ENCODE measurements at regions not wholly inside any gene's neighbourhood (a gene's known extent, or its start where the extent isn't known, plus 50 kb on each side); places are given as distances from the start of the nearest gene placed in this dataset.
A peak's percentile ranks its signal among the peaks of the same experiment; 100 is the strongest.

DNA sequence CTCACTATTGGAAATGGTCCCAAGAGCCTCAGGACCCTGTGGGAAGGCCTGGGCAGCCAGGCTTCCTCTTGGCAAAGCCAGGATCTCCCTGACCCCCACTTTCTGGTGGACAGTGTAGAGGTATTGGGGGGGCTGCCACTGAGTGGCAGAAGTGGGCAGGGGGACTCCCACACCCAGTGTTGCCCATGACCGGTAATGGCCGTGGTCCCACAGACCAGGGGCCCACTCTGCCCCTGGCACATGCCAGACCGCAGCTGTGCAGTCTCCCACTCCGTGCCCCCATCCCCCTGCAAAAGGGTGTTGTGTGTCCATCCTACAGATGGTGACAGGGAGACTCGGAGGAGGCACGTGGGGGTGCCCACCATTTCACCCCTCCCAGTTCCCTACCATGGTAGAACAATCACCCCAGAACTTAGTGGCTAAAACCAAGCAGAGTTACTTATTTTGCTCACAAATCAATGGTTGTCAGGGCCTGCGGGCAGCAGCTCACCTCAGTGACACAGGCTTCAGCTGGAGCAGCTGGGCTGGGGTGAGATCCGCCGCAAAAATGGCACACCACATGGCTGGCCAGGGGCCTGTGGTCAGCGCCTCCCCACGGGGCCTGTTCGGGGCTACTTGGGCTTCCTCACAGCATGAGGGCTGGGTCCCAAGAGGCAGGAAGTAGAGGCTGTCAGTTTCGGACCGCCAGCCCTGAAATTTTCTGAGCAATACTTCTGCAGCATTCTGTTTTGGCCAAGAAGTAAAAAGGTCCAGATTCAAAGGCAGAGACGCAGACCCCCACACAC, 59.0 kb upstream of the ZNF469 start:
- no peak for ATAC-seq
- intact Hi-C loops (cut with micrococcal nuclease): no loop called here
- no peaks in the 10 kb centered on the region for H3K9me3 ChIP-seq (replicated peaks; ENCODE audit: control insufficient read depth, insufficient read depth, low read depth, low read length)
- H3K79me2 ChIP-seq (ENCODE audit: control insufficient read depth, insufficient read depth, low read length): no peaks in the 10 kb centered on the region
- no peak overlapping the region for H3K4me3 ChIP-seq
- no peak overlapping the region for H3K9ac ChIP-seq (ENCODE audit: insufficient read depth in 1 of 2, low read depth in 2 of 2, low read length in 2 of 2)
- 48% methylated on average over 15 of the region's 15 CpGs for WGBS (ENCODE audit: insufficient coverage, low coverage, missing lambda C conversion rate)
- no peak for TF ChIP-seq KLF1 (tag; IDR thresholded peaks at IDR 0.05)
- TF ChIP-seq MBD1 (CRISPR knock-in tag; IDR thresholded peaks at IDR 0.05): no peak
- TF ChIP-seq YY1 (IDR thresholded peaks at IDR 0.05; ENCODE audit: borderline replicate concordance in 1 of 3, control insufficient read depth in 1 of 3, extremely low read depth in 1 of 3, insufficient read depth in 3 of 3, insufficient read length in 1 of 3, insufficient replicate concordance in 2 of 3, low read depth in 1 of 3, low read length in 2 of 3): peak in 1 of 3 experiments; percentile 51
- ChIA-PET POLR2A (interaction anchor here (1.3 kb wide), 1 partner anchor 11 kb away, joined by 4 read pairs; no protein-coding TSS in a partner anchor), CTCF (ENCODE audit: low intra/inter-chr PET ratio) (no interaction called here)
- H3K27me3 ChIP-seq (ENCODE audit: control insufficient read depth in 2 of 2, insufficient read depth in 2 of 2, low read length in 2 of 2): no peaks in the 10 kb centered on the region
- H3K4me2 ChIP-seq (ENCODE audit: insufficient read depth, low read length): no peak overlapping the region
- H3K27ac ChIP-seq (ENCODE audit: extremely low read depth, low read depth, low read length): no peak overlapping the region
- H3K9me1 ChIP-seq (ENCODE audit: control insufficient read depth, insufficient read depth, low read length): no peaks in the 10 kb centered on the region
- in situ Hi-C loops (cut with MboI): no loop called here
- FAIRE-seq: no peak
- no peak overlapping the region for H2AFZ ChIP-seq (ENCODE audit: low read depth, low read length)
- peaks cover 6 to 69% of the 10 kb centered on the region in 2 experiments; a peak in 4 of 5 replicates for H3K4me1 ChIP-seq (replicated peaks in 1 of 2; ENCODE audit: control insufficient read depth in 2 of 2, insufficient read depth in 2 of 2, low read length in 2 of 2)
- DNase-seq (ENCODE audit: extremely low read depth in 1 of 4, low spot score in 3 of 4): no peak
- no TSS peak for BruUV-seq (replicated peaks)
- no peaks in the 10 kb centered on the region for H4K20me1 ChIP-seq (replicated peaks; ENCODE audit: control insufficient read depth, insufficient read depth, low read length)
- no peaks in the 10 kb centered on the region for H3K36me3 ChIP-seq (ENCODE audit: control insufficient read depth, insufficient read depth, low read length)

Measured in K562 (cell line).